GM12872 (cell line): ENCODE measurements at regions not wholly inside any gene's neighbourhood (a gene's known extent, or its start where the extent isn't known, plus 50 kb on each side); places are given as distances from the start of the nearest gene placed in this dataset.

ENCODE experiments used
- TF ChIP-seq, protein P1 (sequence below): IDR thresholded peaks from 3 replicates; pipeline ENCODE4 v1.5.1; 2011; ENCODE audit warnings: low read depth, mild to moderate bottlenecking, low read length, moderate library complexity; ENCODE audit not compliant: insufficient read depth

DNA sequence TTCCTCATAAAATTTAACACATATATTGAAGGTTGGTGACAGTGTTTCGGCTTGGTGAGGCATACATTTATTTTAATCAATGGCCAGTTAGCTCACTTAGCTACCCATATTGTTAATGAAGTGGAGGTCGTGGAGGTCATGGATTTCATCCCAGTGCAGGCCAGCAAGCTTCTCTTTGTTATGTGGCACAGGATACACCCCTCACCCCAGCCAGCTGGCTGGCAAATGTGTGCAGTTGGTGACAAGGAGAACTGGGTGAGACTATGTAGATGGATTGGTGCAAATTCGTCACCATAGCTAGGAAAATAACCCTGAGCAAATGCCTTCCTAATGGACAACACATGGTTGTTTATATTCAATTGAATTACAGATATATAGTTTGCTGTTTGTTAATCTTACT is 50.5 kb upstream of the FOXP2 start:
- TF ChIP-seq, protein P1, sequence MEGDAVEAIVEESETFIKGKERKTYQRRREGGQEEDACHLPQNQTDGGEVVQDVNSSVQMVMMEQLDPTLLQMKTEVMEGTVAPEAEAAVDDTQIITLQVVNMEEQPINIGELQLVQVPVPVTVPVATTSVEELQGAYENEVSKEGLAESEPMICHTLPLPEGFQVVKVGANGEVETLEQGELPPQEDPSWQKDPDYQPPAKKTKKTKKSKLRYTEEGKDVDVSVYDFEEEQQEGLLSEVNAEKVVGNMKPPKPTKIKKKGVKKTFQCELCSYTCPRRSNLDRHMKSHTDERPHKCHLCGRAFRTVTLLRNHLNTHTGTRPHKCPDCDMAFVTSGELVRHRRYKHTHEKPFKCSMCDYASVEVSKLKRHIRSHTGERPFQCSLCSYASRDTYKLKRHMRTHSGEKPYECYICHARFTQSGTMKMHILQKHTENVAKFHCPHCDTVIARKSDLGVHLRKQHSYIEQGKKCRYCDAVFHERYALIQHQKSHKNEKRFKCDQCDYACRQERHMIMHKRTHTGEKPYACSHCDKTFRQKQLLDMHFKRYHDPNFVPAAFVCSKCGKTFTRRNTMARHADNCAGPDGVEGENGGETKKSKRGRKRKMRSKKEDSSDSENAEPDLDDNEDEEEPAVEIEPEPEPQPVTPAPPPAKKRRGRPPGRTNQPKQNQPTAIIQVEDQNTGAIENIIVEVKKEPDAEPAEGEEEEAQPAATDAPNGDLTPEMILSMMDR, result no peak

DNA sequence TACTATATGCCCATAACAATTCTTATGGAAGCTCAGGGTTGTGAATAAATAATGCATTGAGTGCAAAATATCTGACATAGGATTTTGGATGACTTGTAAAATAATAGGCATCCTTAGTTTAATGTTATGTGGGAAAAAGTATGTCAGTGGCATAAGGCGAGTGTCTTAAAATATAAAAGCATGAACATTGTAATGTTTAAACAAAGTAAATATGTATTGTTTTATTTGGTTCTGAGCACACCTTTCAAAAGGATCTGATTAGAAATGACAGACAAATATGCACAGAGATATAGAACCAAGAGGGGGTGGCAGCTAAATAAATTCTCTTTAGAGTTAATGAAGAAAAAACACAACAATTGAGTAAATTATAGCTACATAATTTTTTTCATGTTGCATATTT is 51.3 kb upstream of the FOXP2 start:
- TF ChIP-seq, protein P1, result no peak

DNA sequence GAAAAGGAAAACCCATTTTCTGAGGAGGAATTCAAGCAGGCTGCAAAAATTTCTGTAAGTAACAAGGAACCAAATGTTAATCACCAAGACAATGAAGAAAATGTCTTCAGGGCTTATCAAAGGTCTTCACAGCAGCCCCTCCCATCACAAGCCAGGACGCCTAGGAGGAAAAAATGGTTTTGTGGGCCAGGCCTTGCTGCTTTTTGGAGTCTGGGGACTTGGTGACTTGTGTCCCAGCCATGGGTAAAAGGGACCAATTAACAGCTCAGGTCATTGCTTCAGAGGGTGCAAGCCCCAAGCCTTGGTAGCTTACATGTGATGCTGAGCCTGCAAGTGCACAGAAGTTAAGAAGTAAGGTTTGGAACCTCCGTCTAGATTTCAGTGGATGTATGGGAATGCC is 55.7 kb upstream of the FOXP2 start:
- TF ChIP-seq, protein P1, result no peak

DNA sequence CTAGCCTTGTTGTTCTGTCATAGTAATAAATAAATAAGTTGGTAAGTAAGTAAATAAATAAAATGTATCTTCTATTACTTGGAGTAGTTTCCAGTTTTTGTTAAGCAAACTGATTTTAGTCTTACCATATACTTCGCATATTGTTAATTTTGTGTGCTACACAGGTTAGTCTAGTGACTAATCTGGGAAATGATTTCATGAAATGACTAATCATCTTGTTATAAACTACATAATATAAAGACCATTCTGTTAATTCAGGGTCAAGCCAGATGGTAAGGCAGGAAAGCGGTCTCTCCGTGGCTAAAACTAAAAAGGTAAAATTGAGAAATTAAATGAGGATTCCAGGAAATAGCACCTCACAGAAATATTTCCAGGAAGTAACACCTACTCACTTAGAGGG is 58.5 kb upstream of the FOXP2 start:
- TF ChIP-seq, protein P1, result no peak

DNA sequence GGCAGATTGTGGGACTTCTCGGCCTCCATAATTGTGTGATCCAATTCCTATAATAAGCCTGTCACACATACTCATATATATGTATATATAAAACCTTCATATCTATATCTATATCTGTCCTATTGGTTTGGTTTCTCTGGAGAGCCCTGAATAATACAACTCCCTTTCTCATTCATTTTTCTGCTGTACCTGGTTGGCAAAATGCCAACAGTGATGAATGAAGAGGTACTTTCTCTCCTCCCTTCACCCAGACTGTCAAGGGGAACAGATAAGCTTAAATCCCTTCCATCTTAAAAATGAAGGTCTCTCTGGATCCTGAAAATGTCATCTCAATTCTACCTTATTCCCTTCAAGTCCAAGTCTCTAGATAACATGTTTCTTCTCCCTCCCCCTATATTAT is 60.3 kb upstream of the FOXP2 start:
- TF ChIP-seq, protein P1, result no peak

DNA sequence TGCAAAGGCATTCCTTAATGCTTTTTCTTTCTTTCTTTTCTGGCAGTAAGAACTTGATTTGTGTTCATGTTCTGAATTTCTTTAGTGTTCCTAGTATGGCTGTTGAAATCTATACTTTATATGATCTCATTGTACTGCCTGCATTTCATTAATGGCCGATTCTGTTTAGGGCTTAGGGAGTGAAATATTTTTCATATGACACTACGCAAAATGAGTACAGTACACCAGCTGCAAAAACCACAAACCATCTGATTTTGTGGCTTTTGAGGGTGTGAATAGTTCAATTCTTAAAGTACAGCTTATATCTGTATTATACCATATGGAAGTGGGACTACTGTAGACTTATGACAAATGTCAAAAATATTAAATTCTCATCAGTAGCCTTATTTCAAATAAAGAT is 69.1 kb upstream of the FOXP2 start:
- TF ChIP-seq, protein P1, result no peak

DNA sequence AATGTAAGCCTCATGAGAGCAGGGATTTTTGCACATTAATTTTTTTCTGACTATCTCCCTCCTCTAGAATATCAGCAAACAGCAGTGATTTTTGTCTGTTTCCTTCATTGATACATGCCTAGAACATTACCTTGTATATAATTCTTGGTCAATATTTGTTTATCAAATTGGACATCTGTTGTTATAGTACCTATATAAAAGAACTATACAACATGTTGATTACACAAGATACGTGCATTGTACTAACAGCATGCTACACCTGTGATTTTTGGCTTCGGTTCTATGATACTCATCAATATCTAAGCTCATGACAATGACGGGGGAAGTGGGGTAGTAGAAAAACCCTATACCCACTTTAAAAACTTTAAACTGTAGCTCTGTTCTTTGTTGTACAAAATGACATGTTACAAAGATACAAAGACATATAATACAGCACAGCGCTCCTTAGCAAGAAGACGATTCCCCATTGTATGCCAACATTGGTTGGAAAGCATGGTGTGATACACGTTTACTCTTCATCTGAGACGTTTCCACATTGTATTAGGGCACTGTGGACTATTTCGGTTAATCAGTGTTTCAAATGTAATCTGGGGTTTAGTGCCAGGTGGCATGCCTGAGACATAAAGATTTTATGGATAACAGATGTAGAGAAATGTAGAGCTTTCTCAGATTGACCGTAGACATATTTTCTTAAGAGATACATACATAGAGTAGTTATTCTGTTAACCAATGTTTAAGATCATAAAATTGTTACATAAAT is 70.5 kb upstream of the FOXP2 start:
- TF ChIP-seq, protein P1, result no peak
